ENCODE measurements at regions not wholly inside any gene's neighbourhood (a gene's known extent, or its start where the extent isn't known, plus 50 kb on each side); places are given as distances from the start of the nearest gene placed in this dataset.

GRCh38 chr6:165862813-165863212 lies 199.8 kb upstream of the PDE10A start (continued):
- TF ChIP-seq ETS1 (IDR thresholded peaks at IDR 0.05): no peak
- no peak for TF ChIP-seq POLR2AphosphoS5 (IDR thresholded peaks at IDR 0.05; ENCODE audit: low read depth)

GRCh38 chr6:165861226-165861625 lies 198.2 kb upstream of the PDE10A start:
- Histone ChIP-seq H3K27ac (ENCODE audit: low read depth) (no peak overlapping the region), H3K79me2 (replicated peaks; ENCODE audit: insufficient read depth) (no peaks in the 10 kb centered on the region), H3K9me2 (ENCODE audit: insufficient read depth) (no peaks in the 10 kb centered on the region), H3K4me2 (no peak overlapping the region), H3K4me3 (no peak overlapping the region), H3K27me3 (ENCODE audit: insufficient read depth) (peaks cover 3% of the 10 kb centered on the region; the same call in 1 of the 2 replicates), H4K20me1 (replicated peaks; ENCODE audit: insufficient read depth) (no peaks in the 10 kb centered on the region), H3K4me1 (ENCODE audit: insufficient read depth) (peaks cover 5% of the 10 kb centered on the region; the same call in 1 of the 2 replicates), H3F3A (replicated peaks; ENCODE audit: low read depth) (no peaks in the 10 kb centered on the region), H2AFZ (0 out of 2 replicates have a peak overlapping the region, but pooled peaks have one; percentile 19), H3K36me3 (ENCODE audit: insufficient read depth) (no peaks in the 10 kb centered on the region)
- Mint-ChIP-seq H3K36me3 (ENCODE audit: low read depth) (no peaks in the 10 kb centered on the region), H3K27ac (no peak overlapping the region), H3K27me3 (ENCODE audit: insufficient read depth, low read depth, poor library complexity) (peaks cover 5% of the 10 kb centered on the region), H3K4me3 (no peak overlapping the region), H3K9me3 (no peaks in the 10 kb centered on the region), H3K4me1 (peaks cover 20% of the 10 kb centered on the region)
- peak; percentile 81 for ATAC-seq
- peak; percentile 67 for DNase-seq (ENCODE audit: low spot score)
- no peak for TF ChIP-seq ETS1 (IDR thresholded peaks at IDR 0.05)
- no peak for TF ChIP-seq NANOG (IDR thresholded peaks at IDR 0.05; ENCODE audit: borderline replicate concordance)
- TF ChIP-seq CTCF (conservative IDR thresholded peaks at IDR 0.05; ENCODE audit: low read depth in 2 of 2): peak; percentile 52 to 64

- Histone ChIP-seq H3K4me3 (no peak overlapping the region), H3K9me2 (ENCODE audit: insufficient read depth) (no peaks in the 10 kb centered on the region), H3K79me2 (replicated peaks; ENCODE audit: insufficient read depth) (no peaks in the 10 kb centered on the region), H3K4me2 (no peak overlapping the region), H2AFZ (no peak overlapping the region), H3K27ac (ENCODE audit: low read depth) (no peak overlapping the region), H3K27me3 (ENCODE audit: insufficient read depth) (peaks cover 27% of the 10 kb centered on the region), H3K36me3 (ENCODE audit: insufficient read depth) (no peaks in the 10 kb centered on the region), H4K20me1 (replicated peaks; ENCODE audit: insufficient read depth) (no peaks in the 10 kb centered on the region), H3K4me1 (ENCODE audit: insufficient read depth) (peaks cover 5% of the 10 kb centered on the region; the same call in 1 of the 2 replicates), H3F3A (replicated peaks; ENCODE audit: low read depth) (no peaks in the 10 kb centered on the region)
- Mint-ChIP-seq H3K4me3 (no peak overlapping the region), H3K27ac (no peak overlapping the region), H3K27me3 (ENCODE audit: insufficient read depth, low read depth, poor library complexity) (peaks cover 24% of the 10 kb centered on the region), H3K9me3 (no peaks in the 10 kb centered on the region), H3K4me1 (peaks cover 29% of the 10 kb centered on the region), H3K36me3 (ENCODE audit: low read depth) (no peaks in the 10 kb centered on the region)
- DNase-seq (ENCODE audit: low spot score) (peak; percentile 66), ATAC-seq (0 out of 3 replicates have a peak, but pooled peaks have one; percentile 8)
- no peak for TF ChIP-seq NANOG (IDR thresholded peaks at IDR 0.05; ENCODE audit: borderline replicate concordance)
- peak; percentile 47; the same call in 1 of the 2 replicates for TF ChIP-seq ZNF462 (CRISPR knock-in tag; IDR thresholded peaks at IDR 0.05)
- TF ChIP-seq CTCF (conservative IDR thresholded peaks at IDR 0.05; ENCODE audit: low read depth in 2 of 2): peak; percentile 60 to 69
- TF ChIP-seq EZH2phosphoT487 (IDR thresholded peaks at IDR 0.05; ENCODE audit: unreplicated experiment): no peak
These were observed 195.5 kb upstream of the PDE10A start for GRCh38 chr6:165858586-165858985.

All from GM23338 (cell line).